ENCODE measurements at regions not wholly inside any gene's neighbourhood (a gene's known extent, or its start where the extent isn't known, plus 50 kb on each side); places are given as distances from the start of the nearest gene placed in this dataset.

GRCh38 chr9:73855206-73855605 is 641.9 kb upstream of the RORB start:
- no peak for TF ChIP-seq CTCF (IDR thresholded peaks at IDR 0.05)
- no peak for TF ChIP-seq POLR2A (IDR thresholded peaks at IDR 0.05)
